Kidney epithelial cell (primary cell): ENCODE measurements at regions not wholly inside any gene's neighbourhood (a gene's known extent, or its start where the extent isn't known, plus 50 kb on each side); places are given as distances from the start of the nearest gene placed in this dataset.
"Not testable (repeated sequence)": the region's sequence is repeated elsewhere in the genome, so short reads cannot be mapped to it uniquely, and the experiment has no call there.

Source experiments
- DNase-seq: peaks from one replicate; pipeline ENCODE4 v3.0.0-alpha.2; 2010; ENCODE audit warnings: low read depth
- H3K27me3 ChIP-seq: 2 replicates; pipeline ENCODE4 v1.6.0; 2011; ENCODE audit warnings: low read length; ENCODE audit not compliant: control insufficient read depth, insufficient read depth
- H3K36me3 ChIP-seq: 2 replicates; pipeline ENCODE4 v1.5.1; 2011; ENCODE audit warnings: low read length; ENCODE audit not compliant: control insufficient read depth, insufficient read depth
- H3K4me3 ChIP-seq: 2 replicates; pipeline ENCODE4 v1.5.1; 2011; ENCODE audit warnings: low read depth, mild to moderate bottlenecking, control low read depth, low read length
- TF ChIP-seq, protein P1 (sequence below): IDR thresholded peaks from 2 replicates; pipeline ENCODE4 v1.5.1; 2011; ENCODE audit warnings: mild to moderate bottlenecking, moderate library complexity, low read length, control low read depth, inconsistent platforms; ENCODE audit not compliant: insufficient read depth, poor library complexity, severe bottlenecking

DNA sequence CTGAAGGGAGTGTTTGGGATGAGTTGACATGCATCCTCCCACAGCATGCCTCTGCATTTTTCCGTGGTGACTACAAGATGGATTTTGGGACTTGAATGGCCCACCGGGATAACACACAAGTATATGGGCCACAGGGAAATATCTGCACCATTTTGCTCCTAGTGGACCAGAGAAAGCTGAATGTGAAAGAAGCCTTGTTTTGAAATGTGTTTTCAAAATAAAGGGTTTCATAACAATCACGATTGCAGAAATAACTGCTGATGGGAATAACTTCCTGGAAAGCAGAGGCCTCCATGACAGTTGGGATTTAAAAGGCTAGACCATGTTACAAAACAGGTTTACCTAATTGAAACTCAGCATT lies 77.5 kb upstream of the PRR23C start:
- Histone ChIP-seq H3K27me3 (no peaks in the 10 kb centered on the region), H3K4me3 (no peak overlapping the region), H3K36me3 (no peaks in the 10 kb centered on the region)
- TF ChIP-seq, protein P1, sequence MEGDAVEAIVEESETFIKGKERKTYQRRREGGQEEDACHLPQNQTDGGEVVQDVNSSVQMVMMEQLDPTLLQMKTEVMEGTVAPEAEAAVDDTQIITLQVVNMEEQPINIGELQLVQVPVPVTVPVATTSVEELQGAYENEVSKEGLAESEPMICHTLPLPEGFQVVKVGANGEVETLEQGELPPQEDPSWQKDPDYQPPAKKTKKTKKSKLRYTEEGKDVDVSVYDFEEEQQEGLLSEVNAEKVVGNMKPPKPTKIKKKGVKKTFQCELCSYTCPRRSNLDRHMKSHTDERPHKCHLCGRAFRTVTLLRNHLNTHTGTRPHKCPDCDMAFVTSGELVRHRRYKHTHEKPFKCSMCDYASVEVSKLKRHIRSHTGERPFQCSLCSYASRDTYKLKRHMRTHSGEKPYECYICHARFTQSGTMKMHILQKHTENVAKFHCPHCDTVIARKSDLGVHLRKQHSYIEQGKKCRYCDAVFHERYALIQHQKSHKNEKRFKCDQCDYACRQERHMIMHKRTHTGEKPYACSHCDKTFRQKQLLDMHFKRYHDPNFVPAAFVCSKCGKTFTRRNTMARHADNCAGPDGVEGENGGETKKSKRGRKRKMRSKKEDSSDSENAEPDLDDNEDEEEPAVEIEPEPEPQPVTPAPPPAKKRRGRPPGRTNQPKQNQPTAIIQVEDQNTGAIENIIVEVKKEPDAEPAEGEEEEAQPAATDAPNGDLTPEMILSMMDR, result no peak
- no peak for DNase-seq

GRCh38 chr3:139122612-139123011 lies 77.9 kb upstream of the PRR23C start:
- H3K36me3 ChIP-seq, result no peaks in the 10 kb centered on the region
- TF ChIP-seq, protein P1, result no peak
- no peak overlapping the region for H3K4me3 ChIP-seq
- no peak for DNase-seq
- H3K27me3 ChIP-seq, result no peaks in the 10 kb centered on the region

DNA sequence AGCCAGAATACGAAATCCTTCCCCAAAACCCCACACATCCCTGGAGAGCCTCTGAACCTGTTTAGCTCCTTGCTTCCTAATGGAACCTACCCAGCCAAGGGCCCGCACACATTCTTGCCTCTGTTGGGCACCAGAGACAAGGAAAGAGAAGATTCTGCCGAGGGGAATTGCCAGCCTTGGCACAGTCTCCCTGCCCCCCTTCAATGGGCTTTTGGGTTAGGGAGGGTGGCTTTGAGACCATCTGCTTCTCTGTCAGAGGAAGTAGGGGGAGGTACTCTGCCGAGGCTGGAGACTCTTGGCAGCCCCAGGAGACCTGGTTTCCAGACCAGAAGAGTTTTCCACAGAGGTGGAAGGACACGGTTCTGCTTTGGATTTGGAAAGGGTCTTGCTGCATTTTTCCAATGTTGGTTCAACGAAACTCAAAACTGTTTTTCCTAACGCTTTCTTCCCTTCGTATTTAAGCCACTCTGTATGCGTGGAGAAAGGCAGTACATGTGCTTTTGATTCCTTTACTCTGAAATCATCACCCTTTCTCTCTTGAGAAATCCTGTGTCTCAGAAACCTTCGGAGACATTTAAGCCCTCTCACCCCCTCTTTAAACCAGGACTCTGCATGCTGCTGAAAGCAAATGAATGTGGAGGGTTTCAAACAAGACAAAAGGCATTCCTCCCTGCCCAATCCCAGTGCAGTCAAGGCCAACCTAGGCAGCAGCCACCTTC lies 78.8 kb upstream of the PRR23C start:
- Histone ChIP-seq H3K27me3 (no peaks in the 10 kb centered on the region), H3K36me3 (no peaks in the 10 kb centered on the region), H3K4me3 (no peak overlapping the region)
- DNase-seq, result no peak
- TF ChIP-seq, protein P1, result no peak

DNA sequence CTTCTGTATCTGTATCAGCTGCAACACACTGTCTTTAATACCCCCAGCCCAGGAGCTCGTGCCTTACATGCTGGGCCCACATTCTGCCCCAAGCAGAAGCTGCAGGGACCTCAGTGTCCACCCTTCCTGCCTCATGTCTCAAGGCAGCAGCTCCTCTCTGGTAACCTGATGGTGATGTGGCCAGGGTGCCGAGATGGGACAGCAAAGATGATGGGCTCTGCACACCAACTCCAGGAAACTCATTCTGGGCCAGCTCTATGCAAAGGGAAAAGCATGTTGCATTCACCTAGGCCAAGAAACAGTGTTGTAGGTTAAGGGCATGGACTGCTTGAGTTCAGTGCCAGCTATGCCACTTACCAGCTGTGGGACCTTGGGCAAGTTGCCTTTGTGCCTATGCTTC lies 79.5 kb upstream of the PRR23C start:
- no peak for DNase-seq
- no peaks in the 10 kb centered on the region for H3K27me3 ChIP-seq
- TF ChIP-seq, protein P1, result no peak
- no peaks in the 10 kb centered on the region for H3K36me3 ChIP-seq
- H3K4me3 ChIP-seq, result no peak overlapping the region

GRCh38 chr3:139127101-139127500 lies 82.4 kb upstream of the PRR23C start:
- Histone ChIP-seq H3K36me3 (no peaks in the 10 kb centered on the region), H3K4me3 (no peak overlapping the region), H3K27me3 (no peaks in the 10 kb centered on the region)
- TF ChIP-seq, protein P1, result no peak
- no peak for DNase-seq

DNA sequence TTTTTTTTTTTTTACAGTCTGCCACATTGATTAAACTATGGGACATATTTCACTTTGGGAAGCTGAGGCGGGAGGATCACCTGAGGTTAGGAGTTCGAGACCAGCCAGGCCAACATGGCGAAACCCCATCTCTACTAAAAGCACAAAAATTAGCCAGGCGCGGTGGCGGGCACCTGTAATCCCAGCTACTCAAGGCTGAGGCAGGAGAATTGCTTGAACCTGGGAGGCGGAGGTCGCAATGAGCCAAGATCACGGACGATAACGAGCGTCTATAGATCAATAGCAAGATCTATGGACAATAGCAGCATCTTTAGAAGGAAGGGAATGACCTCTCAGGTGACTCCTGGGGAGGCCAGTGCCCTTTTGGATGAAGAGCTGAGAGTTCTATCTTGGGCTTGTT lies 82.9 kb upstream of the PRR23C start:
- H3K36me3 ChIP-seq, H3K27me3 ChIP-seq, H3K4me3 ChIP-seq, DNase-seq: not testable (repeated sequence)
